H7 (cell line): ENCODE measurements at regions not wholly inside any gene's neighbourhood (a gene's known extent, or its start where the extent isn't known, plus 50 kb on each side); places are given as distances from the start of the nearest gene placed in this dataset.

Experiments used
- DNase-seq: peaks from one replicate; pipeline ENCODE4 v3.0.0; 2012
- H3K27me3 ChIP-seq: 2 replicates; pipeline ENCODE4 v1.6.0; 2011; ENCODE audit warnings: mild to moderate bottlenecking, low read length; ENCODE audit not compliant: control insufficient read depth, insufficient read depth
- H3K36me3 ChIP-seq: replicated peaks from 2 replicates; pipeline ENCODE4 v1.5.1; 2011; ENCODE audit warnings: low read length; ENCODE audit not compliant: control insufficient read depth, insufficient read depth
- H3K4me3 ChIP-seq: 2 replicates; pipeline ENCODE4 v1.5.1; 2011; ENCODE audit warnings: low read depth, mild to moderate bottlenecking, control low read depth, low read length, moderate library complexity; ENCODE audit not compliant: insufficient read depth

GRCh38 chr13:74476788-74477187 lies 342.6 kb upstream of the KLF12 start:
- no peaks in the 10 kb centered on the region for H3K27me3 ChIP-seq
- H3K4me3 ChIP-seq: no peak overlapping the region
- DNase-seq: no peak
- H3K36me3 ChIP-seq: no peaks in the 10 kb centered on the region

DNA sequence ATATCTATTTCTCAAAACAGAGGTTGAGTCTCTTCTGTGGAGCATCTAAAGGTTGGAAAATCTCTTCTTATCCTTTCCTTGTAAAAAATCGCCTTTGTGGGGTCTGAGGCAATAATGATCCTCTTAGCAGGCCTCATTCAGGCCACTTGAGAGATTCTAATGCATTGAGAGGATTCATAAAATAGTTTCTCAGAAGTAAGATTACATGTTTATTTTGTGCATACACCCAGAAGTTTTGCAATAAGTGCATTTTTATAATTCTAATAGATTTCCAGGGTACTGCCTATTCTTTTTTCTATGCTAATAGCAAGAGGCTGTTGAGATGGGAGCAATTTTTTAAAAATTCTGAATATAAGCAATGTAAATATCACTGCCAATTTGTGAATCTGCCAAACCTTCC lies 342.2 kb upstream of the KLF12 start:
- no peak for DNase-seq
- Histone ChIP-seq H3K27me3 (no peaks in the 10 kb centered on the region), H3K36me3 (no peaks in the 10 kb centered on the region), H3K4me3 (no peak overlapping the region)

DNA sequence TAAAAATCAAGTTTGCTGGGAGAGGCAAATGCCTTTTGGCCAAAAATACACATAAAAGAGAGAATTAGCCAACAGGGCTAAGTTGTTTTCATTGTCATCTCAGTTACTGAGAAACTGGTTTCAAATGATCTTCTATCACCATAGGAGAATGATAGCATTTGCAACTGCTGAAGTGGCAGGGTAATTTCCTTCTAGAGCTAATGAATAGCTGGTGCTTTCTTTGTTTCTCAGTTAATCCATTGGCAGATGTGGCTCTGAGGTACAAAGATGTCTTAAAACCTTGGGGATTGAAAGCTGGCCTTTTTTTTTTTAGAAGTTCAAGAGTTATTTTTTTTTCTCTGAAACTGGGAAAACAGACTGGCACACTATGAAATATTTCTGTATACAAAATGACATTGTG lies 332.7 kb upstream of the KLF12 start:
- Histone ChIP-seq H3K4me3 (no peak overlapping the region), H3K36me3 (no peaks in the 10 kb centered on the region), H3K27me3 (no peaks in the 10 kb centered on the region)
- no peak for DNase-seq

- DNase-seq: no peak
- Histone ChIP-seq H3K36me3 (no peaks in the 10 kb centered on the region), H3K4me3 (no peak overlapping the region), H3K27me3 (no peaks in the 10 kb centered on the region)
These were observed 331.8 kb upstream of the KLF12 start for GRCh38 chr13:74466020-74466419.

GRCh38 chr13:74465271-74465670 lies 331.1 kb upstream of the KLF12 start:
- no peak overlapping the region for H3K4me3 ChIP-seq
- no peaks in the 10 kb centered on the region for H3K36me3 ChIP-seq
- H3K27me3 ChIP-seq: no peaks in the 10 kb centered on the region
- DNase-seq: no peak

GRCh38 chr13:74464670-74465069 lies 330.5 kb upstream of the KLF12 start:
- DNase-seq: no peak
- Histone ChIP-seq H3K27me3 (no peaks in the 10 kb centered on the region), H3K4me3 (no peak overlapping the region), H3K36me3 (no peaks in the 10 kb centered on the region)

GRCh38 chr13:74461011-74461410 lies 326.8 kb upstream of the KLF12 start:
- Histone ChIP-seq H3K27me3 (no peaks in the 10 kb centered on the region), H3K4me3 (no peak overlapping the region)
- DNase-seq: no peak

DNA sequence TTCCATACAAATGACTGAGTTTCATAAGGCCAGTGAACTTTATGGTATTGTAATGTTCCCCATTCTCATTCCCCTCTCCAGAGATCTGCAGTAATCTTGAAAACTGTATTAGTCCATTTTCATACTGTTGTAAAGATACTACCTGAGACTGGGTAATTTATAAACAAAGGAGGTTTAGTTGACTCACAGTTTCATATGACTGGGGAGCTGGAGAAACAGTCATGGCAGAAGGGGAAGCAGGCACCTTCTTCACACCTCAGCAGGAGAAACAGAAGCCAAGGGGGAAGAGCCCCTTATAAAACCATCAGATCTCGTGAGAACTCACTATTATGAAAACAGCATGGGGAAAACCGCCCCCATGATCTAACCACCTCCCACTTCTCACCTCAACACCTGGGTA lies 318.7 kb upstream of the KLF12 start:
- Histone ChIP-seq H3K27me3 (no peaks in the 10 kb centered on the region), H3K4me3 (no peak overlapping the region), H3K36me3 (no peaks in the 10 kb centered on the region)
- DNase-seq: no peak

More at GRCh38 chr13:74461011-74461410, 326.8 kb upstream of the KLF12 start:
- H3K36me3 ChIP-seq: no peaks in the 10 kb centered on the region

DNA sequence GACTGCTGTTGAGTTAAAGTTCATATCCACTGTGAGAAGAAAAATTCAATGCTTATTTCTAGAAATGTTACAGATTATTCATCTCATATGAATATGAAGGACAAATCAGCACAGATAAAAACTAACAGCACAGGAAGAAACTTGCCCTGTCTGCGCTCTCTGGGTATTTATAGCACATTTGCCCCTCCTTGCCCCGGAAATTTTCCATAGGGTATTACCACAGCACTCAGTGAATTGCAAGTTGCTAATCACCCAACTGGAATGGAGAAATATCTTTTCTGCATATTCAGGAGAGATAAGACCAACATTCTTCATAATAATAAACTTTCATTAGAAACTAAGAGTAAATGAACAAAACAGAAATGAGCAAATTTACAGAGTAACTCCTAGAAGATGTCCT lies 318.0 kb upstream of the KLF12 start:
- H3K36me3 ChIP-seq: no peaks in the 10 kb centered on the region
- no peaks in the 10 kb centered on the region for H3K27me3 ChIP-seq
- DNase-seq: no peak
- H3K4me3 ChIP-seq: no peak overlapping the region

DNA sequence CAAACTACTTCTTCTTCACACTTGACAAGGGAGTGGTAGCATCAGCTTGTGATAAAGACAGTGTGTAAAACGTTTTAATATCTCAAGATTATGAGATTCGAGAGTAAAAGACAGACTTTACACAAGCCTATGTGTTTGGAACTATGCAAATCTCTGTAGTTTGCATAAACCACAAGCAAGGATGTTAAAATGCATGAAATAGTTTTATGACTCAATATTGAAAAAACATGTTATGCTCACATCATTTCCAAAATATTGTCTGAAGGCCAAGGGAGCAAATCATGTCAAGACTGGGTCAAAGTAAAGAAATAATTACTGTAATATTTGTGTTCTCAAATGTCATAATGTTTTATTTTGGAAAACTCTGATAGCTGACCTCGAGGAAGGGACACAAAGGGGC lies 316.8 kb upstream of the KLF12 start:
- Histone ChIP-seq H3K27me3 (no peaks in the 10 kb centered on the region), H3K36me3 (no peaks in the 10 kb centered on the region), H3K4me3 (no peak overlapping the region)
- DNase-seq: no peak

GRCh38 chr13:74450525-74450845 lies 316.3 kb upstream of the KLF12 start:
- DNase-seq: no peak

GRCh38 chr13:74449811-74450524 lies 315.8 kb upstream of the KLF12 start:
- DNase-seq: no peak
- Histone ChIP-seq H3K4me3 (no peak overlapping the region), H3K36me3 (no peaks in the 10 kb centered on the region), H3K27me3 (no peaks in the 10 kb centered on the region)

More at GRCh38 chr13:74450525-74450845, 316.3 kb upstream of the KLF12 start:
- no peaks in the 10 kb centered on the region for H3K27me3 ChIP-seq
- no peaks in the 10 kb centered on the region for H3K36me3 ChIP-seq
- H3K4me3 ChIP-seq: no peak overlapping the region

DNA sequence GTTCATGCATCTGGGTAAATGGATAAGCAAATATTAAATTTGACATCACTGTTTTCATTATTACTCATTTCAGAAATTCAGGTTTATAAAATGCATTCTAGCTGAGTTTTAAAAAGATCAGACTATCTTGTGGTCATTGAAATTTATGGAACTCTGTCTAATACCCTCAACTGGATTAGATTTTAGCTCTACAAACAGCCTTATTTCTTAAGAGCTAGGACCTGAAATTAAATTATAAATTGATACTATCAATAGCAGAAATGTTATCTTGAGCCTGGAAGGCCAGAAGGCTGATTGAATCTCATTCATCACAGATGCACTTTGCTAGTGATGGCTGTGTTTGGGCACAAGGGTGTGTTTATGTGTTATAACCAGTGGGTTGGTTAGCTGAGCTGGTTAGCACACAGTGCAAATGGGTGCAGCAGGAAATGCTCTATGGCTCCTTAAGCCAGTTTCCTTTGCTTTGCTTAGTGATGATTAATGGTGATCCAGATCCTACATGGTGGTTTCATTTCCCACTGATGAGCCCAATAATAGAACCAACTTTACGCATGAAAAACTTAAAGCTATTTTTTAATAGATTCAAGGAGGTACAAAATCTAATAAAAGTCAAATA lies 310.8 kb upstream of the KLF12 start:
- no peak for DNase-seq
- Histone ChIP-seq H3K36me3 (no peaks in the 10 kb centered on the region), H3K4me3 (no peak overlapping the region), H3K27me3 (no peaks in the 10 kb centered on the region)

DNA sequence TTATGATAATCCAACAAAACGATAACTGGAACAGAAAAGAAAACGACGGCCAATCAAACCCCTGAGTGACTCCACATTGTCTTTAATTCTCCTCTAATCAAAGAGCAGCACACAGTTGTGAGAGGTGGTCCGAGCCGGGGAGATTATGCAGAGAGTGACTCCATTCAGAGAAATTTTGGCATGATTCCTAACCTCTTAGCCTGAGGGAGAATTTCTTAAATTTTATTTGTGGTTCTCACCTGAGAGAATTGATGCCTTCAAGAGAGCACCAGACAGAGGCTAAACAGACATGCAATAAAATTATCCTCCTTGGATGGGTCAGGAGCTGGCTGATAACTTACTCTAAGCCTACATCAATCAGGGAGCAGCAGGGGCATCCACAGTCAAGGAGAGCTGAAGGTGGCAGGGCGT lies 310.0 kb upstream of the KLF12 start:
- H3K36me3 ChIP-seq: no peaks in the 10 kb centered on the region
- no peak for DNase-seq
- no peaks in the 10 kb centered on the region for H3K27me3 ChIP-seq
- H3K4me3 ChIP-seq: no peak overlapping the region

GRCh38 chr13:74443631-74444030 lies 309.4 kb upstream of the KLF12 start:
- Histone ChIP-seq H3K27me3 (no peaks in the 10 kb centered on the region), H3K36me3 (no peaks in the 10 kb centered on the region), H3K4me3 (no peak overlapping the region)
- DNase-seq: no peak

- no peak overlapping the region for H3K4me3 ChIP-seq
- no peaks in the 10 kb centered on the region for H3K36me3 ChIP-seq
- no peak for DNase-seq
- H3K27me3 ChIP-seq: no peaks in the 10 kb centered on the region
These were observed 308.5 kb upstream of the KLF12 start for GRCh38 chr13:74442751-74443150.
